ENCODE measurements at regions not wholly inside any gene's neighbourhood (a gene's known extent, or its start where the extent isn't known, plus 50 kb on each side); places are given as distances from the start of the nearest gene placed in this dataset.
A peak's percentile ranks its signal among the peaks of the same experiment; 100 is the strongest.

DNA sequence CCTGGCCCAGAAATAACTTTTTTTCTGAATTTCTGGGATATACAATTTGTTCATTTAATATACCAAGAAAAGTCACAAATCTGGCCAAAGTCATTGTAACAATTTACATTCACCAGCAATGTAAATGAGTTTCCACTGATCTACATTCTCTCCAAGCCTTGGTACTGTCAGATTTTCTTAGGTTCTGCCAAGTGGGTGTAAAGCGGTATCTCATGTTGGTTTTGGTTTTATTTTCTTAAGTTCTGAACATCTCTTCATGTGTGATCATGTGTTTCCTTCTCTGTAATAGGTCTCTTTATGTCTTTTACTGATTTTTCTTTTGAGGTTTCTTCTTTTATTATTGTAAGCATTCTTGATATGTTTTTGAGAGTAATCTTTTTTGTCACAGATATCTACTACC lies 235.6 kb upstream of the COL8A1 start:
- H3K4me3 ChIP-seq (ENCODE audit: low read depth, low read length), result no peak overlapping the region
- DNase-seq (ENCODE audit: low read depth), result no peak
- no peak for TF ChIP-seq CTCF (IDR thresholded peaks at IDR 0.05; ENCODE audit: insufficient read depth, low read length)

DNA sequence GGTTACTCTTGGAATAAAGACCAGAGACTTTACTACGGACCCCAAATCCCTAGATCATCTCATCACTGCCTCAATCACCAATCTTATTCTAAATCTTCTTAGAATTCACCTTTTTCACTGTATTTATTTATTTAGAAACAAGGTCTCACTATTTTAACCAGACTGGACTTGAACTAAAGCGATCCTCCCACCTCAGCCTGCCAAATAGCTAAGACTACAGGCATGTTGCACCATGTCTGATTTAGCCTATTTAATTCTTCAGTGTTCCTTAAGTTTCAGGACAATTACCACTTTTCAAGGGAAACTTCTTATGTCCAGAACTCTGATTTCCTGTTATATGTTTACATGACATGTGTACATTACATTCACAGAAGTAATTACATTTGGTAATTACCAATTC lies 238.0 kb upstream of the COL8A1 start:
- no peak overlapping the region for H3K4me3 ChIP-seq (ENCODE audit: low read depth, low read length)
- no peak for DNase-seq (ENCODE audit: low read depth)
- TF ChIP-seq CTCF (IDR thresholded peaks at IDR 0.05; ENCODE audit: insufficient read depth, low read length), result no peak

GRCh38 chr3:99396651-99397275 lies 241.6 kb upstream of the COL8A1 start:
- TF ChIP-seq CTCF (IDR thresholded peaks at IDR 0.05; ENCODE audit: insufficient read depth, low read length), result no peak
- no peak overlapping the region for H3K4me3 ChIP-seq (ENCODE audit: low read depth, low read length)
- peak; percentile 51 for DNase-seq (ENCODE audit: low read depth)

GRCh38 chr3:99394831-99395778 lies 243.3 kb upstream of the COL8A1 start:
- peak; percentile 91 for DNase-seq (ENCODE audit: low read depth)
- H3K4me3 ChIP-seq (ENCODE audit: low read depth, low read length), result no peak overlapping the region
- TF ChIP-seq CTCF (IDR thresholded peaks at IDR 0.05; ENCODE audit: insufficient read depth, low read length), result no peak

- H3K4me3 ChIP-seq (ENCODE audit: low read depth, low read length), result no peak overlapping the region
- no peak for DNase-seq (ENCODE audit: low read depth)
- TF ChIP-seq CTCF (IDR thresholded peaks at IDR 0.05; ENCODE audit: insufficient read depth, low read length), result no peak
Observed at GRCh38 chr3:99393961-99394360, 244.4 kb upstream of the COL8A1 start.

GRCh38 chr3:99388780-99389179 lies 249.6 kb upstream of the COL8A1 start:
- no peak for TF ChIP-seq CTCF (IDR thresholded peaks at IDR 0.05; ENCODE audit: insufficient read depth, low read length)
- no peak for DNase-seq (ENCODE audit: low read depth)
- H3K4me3 ChIP-seq (ENCODE audit: low read depth, low read length), result no peak overlapping the region

All from fibroblast of the aortic adventitia (primary cell).